ENCODE measurements at regions not wholly inside any gene's neighbourhood (a gene's known extent, or its start where the extent isn't known, plus 50 kb on each side); places are given as distances from the start of the nearest gene placed in this dataset.

GRCh38 chr16:18072161-18072560, 264.4 kb downstream of the NPIPA8 start:
- FAIRE-seq (no peak), DNase-seq (ENCODE audit: low read depth) (no peak)
- TF ChIP-seq, protein P1, sequence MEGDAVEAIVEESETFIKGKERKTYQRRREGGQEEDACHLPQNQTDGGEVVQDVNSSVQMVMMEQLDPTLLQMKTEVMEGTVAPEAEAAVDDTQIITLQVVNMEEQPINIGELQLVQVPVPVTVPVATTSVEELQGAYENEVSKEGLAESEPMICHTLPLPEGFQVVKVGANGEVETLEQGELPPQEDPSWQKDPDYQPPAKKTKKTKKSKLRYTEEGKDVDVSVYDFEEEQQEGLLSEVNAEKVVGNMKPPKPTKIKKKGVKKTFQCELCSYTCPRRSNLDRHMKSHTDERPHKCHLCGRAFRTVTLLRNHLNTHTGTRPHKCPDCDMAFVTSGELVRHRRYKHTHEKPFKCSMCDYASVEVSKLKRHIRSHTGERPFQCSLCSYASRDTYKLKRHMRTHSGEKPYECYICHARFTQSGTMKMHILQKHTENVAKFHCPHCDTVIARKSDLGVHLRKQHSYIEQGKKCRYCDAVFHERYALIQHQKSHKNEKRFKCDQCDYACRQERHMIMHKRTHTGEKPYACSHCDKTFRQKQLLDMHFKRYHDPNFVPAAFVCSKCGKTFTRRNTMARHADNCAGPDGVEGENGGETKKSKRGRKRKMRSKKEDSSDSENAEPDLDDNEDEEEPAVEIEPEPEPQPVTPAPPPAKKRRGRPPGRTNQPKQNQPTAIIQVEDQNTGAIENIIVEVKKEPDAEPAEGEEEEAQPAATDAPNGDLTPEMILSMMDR (IDR thresholded peaks at IDR 0.05; ENCODE audit: insufficient read depth, low read length, severe bottlenecking) = no peak
- Histone ChIP-seq H3K4me3 (ENCODE audit: low read depth, low read length) (no peak overlapping the region), H3K27me3 (ENCODE audit: control insufficient read depth, insufficient read depth, low read length) (no peaks in the 10 kb centered on the region), H3K36me3 (ENCODE audit: control insufficient read depth, insufficient read depth, low read length) (no peaks in the 10 kb centered on the region)

GRCh38 chr16:18069683-18070082, 266.9 kb downstream of the NPIPA8 start:
- FAIRE-seq = no peak

DNA sequence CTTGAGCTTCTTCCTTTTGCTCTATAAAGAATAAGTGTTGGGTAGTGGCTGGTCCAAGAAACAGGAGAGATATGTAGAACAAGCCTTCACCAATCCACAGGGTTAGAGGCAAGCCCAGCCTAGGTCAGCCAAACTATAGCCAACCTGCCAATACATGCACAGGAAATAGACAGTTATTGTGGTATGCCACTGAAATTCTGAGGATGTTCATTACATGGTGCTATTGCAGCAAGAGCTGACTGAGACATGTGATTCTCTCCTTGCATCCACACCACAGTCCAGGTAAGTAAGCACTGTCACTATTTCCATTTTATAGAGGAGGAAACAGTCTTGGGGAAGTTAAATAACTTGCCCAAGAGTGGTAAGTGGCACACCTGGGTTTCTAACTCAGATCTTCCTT, 268.1 kb downstream of the NPIPA8 start:
- no peak for FAIRE-seq
- TF ChIP-seq, protein P1 (IDR thresholded peaks at IDR 0.05; ENCODE audit: insufficient read depth, low read length, severe bottlenecking) = no peak
- Histone ChIP-seq H3K27me3 (ENCODE audit: control insufficient read depth, insufficient read depth, low read length) (no peaks in the 10 kb centered on the region), H3K4me3 (ENCODE audit: low read depth, low read length) (no peak overlapping the region), H3K36me3 (ENCODE audit: control insufficient read depth, insufficient read depth, low read length) (no peaks in the 10 kb centered on the region)
- DNase-seq (ENCODE audit: low read depth) = no peak

More at GRCh38 chr16:18069683-18070082, 266.9 kb downstream of the NPIPA8 start:
- TF ChIP-seq, protein P1 (IDR thresholded peaks at IDR 0.05; ENCODE audit: insufficient read depth, low read length, severe bottlenecking) = no peak
- no peak for DNase-seq (ENCODE audit: low read depth)
- no peaks in the 10 kb centered on the region for H3K36me3 ChIP-seq (ENCODE audit: control insufficient read depth, insufficient read depth, low read length)
- no peaks in the 10 kb centered on the region for H3K27me3 ChIP-seq (ENCODE audit: control insufficient read depth, insufficient read depth, low read length)
- no peak overlapping the region for H3K4me3 ChIP-seq (ENCODE audit: low read depth, low read length)

DNA sequence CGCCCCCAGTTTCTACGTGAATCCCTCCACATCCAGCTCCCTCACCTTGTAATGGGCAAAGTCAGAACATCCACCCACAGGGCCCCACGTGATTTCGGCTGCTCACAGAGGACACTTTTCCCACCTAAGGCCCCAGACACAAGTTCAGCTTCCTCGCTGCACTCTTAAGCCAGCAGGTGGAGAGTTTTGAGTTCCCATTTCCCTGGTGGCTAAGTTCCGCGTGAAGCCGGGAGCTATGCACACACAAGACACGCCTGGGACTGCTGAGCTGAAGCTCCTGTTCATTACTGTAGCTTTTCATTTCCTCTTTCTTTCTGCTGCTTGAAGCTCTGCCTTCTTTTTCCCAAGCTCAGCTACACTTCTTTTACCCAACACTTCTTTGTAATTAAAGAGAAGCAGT, 273.8 kb downstream of the NPIPA8 start:
- H3K27me3 ChIP-seq (ENCODE audit: control insufficient read depth, insufficient read depth, low read length) = no peaks in the 10 kb centered on the region
- TF ChIP-seq, protein P1 (IDR thresholded peaks at IDR 0.05; ENCODE audit: insufficient read depth, low read length, severe bottlenecking) = no peak
- no peak for FAIRE-seq

GRCh38 chr16:18060351-18060750, 276.2 kb downstream of the NPIPA8 start:
- FAIRE-seq = no peak
- DNase-seq (ENCODE audit: low read depth) = no peak
- TF ChIP-seq, protein P1 (IDR thresholded peaks at IDR 0.05; ENCODE audit: insufficient read depth, low read length, severe bottlenecking) = no peak
- Histone ChIP-seq H3K27me3 (ENCODE audit: control insufficient read depth, insufficient read depth, low read length) (no peaks in the 10 kb centered on the region), H3K36me3 (ENCODE audit: control insufficient read depth, insufficient read depth, low read length) (no peaks in the 10 kb centered on the region), H3K4me3 (ENCODE audit: low read depth, low read length) (no peak overlapping the region)

More for the DNA sequence above, 273.8 kb downstream of the NPIPA8 start:
- Histone ChIP-seq H3K4me3 (ENCODE audit: low read depth, low read length) (no peak overlapping the region), H3K36me3 (ENCODE audit: control insufficient read depth, insufficient read depth, low read length) (no peaks in the 10 kb centered on the region)
- DNase-seq (ENCODE audit: low read depth) = no peak

- Histone ChIP-seq H3K4me3 (ENCODE audit: low read depth, low read length) (no peak overlapping the region), H3K36me3 (ENCODE audit: control insufficient read depth, insufficient read depth, low read length) (no peaks in the 10 kb centered on the region), H3K27me3 (ENCODE audit: control insufficient read depth, insufficient read depth, low read length) (no peaks in the 10 kb centered on the region)
- no peak for FAIRE-seq
- no peak for DNase-seq (ENCODE audit: low read depth)
- TF ChIP-seq, protein P1 (IDR thresholded peaks at IDR 0.05; ENCODE audit: insufficient read depth, low read length, severe bottlenecking) = no peak
Observed at GRCh38 chr16:18059577-18059976, 277.0 kb downstream of the NPIPA8 start.
